Sigmoid colon (tissue), 6 donors: ENCODE measurements at regions not wholly inside any gene's neighbourhood (a gene's known extent, or its start where the extent isn't known, plus 50 kb on each side); places are given as distances from the start of the nearest gene placed in this dataset.

Experiments used
- DNase-seq: peaks from one replicate; pipeline ENCODE4 v3.0.0-alpha.2; 2019
- H3K27ac ChIP-seq, 4 donors: fragments of 200-600 bp; sonication (generic); one replicate each; pipeline ENCODE4 v1.5.1; 2016 to 2019; ENCODE audit warnings: mild to moderate bottlenecking in 1 of 4
- H3K27me3 ChIP-seq, 3 donors: fragments of 200-600 bp; sonication (generic); one replicate each; pipeline ENCODE4 v1.5.1; 2019; ENCODE audit warnings: mild to moderate bottlenecking in 1 of 3
- H3K36me3 ChIP-seq, 4 donors: fragments of 200-600 bp; sonication (generic); one replicate each; pipeline ENCODE4 v1.5.1; 2016 to 2019
- H3K4me1 ChIP-seq, 4 donors: fragments of 200-600 bp; sonication (generic); one replicate each; pipeline ENCODE4 v1.5.1; 2017 to 2019
- H3K4me3 ChIP-seq, 4 donors: fragments of 200-600 bp; sonication (generic); one replicate each; pipeline ENCODE4 v1.5.1; 2017 to 2019; ENCODE audit warnings: mild to moderate bottlenecking in 2 of 4, moderate library complexity in 1 of 4
- H3K9me3 ChIP-seq, 4 donors: fragments of 200-600 bp in 3 of 4; sonication (generic) in 3 of 4; one replicate each; pipeline versions ENCODE4 v1.5.1 to v1.6.1; 2013 to 2019
- CTCF ChIP-seq, 4 experiments: fragments of 450-650 bp in 3 of 4; fragments of 200-600 bp in 1 of 4; IDR thresholded peaks; one replicate each; pipeline ENCODE4 v1.5.1; 2016 to 2019; ENCODE audit warnings: antibody characterized with exemption in 4 of 4, mild to moderate bottlenecking in 3 of 4, moderate library complexity in 2 of 4
- EP300 ChIP-seq, 4 donors: sonication (generic); formaldehyde crosslinking; IDR thresholded peaks; one replicate each; pipeline ENCODE4 v1.6.1; 2017; ENCODE audit warnings: antibody characterized with exemption in 4 of 4
- POLR2A ChIP-seq, 2 donors: fragments of 450-650 bp; IDR thresholded peaks; one replicate each; pipeline ENCODE4 v1.6.1; 2016; ENCODE audit warnings: antibody characterized with exemption in 2 of 2, mild to moderate bottlenecking in 2 of 2, moderate library complexity in 2 of 2
- POLR2AphosphoS5 ChIP-seq, 4 donors: sonication (generic); formaldehyde crosslinking; IDR thresholded peaks; one replicate each; pipeline ENCODE4 v1.6.1; 2017; ENCODE audit warnings: antibody characterized with exemption in 4 of 4
- WGBS, 2 donors: extraction: QIAGEN DNeasy Blood & Tissue Kit; methylation state at CpG; one replicate each; pipeline ENCODE4 v1.1.7; 2013; 5-methylcytosine and 5-hydroxymethylcytosine counted together
- intact Hi-C: fragments of 100-400 bp; cut with DNase I; formaldehyde crosslinking; loops from one replicate; pipeline ENCODE4 v1.15.1; 2023
- donor health status: healthy with polysubstance abuse.
- donor health status: healthy.

GRCh38 chr2:126748188-126748760, 92.3 kb downstream of the GYPC start:
- intact Hi-C loops, result no loop called here
- Histone ChIP-seq H3K27ac (no peak overlapping the region), H3K4me3 (no peak overlapping the region), H3K36me3 (no peaks in the 10 kb centered on the region), H3K4me1 (no peaks in the 10 kb centered on the region), H3K9me3 (no peaks in the 10 kb centered on the region), H3K27me3 (no peaks in the 10 kb centered on the region)
- no peak for DNase-seq
- 77 to 78% methylated on average over 4 of the region's 4 CpGs for WGBS, 2 donors
- TF ChIP-seq POLR2A (IDR thresholded peaks at IDR 0.05), result no peak
- TF ChIP-seq CTCF (IDR thresholded peaks at IDR 0.05), result no peak
- no peak for TF ChIP-seq EP300 (IDR thresholded peaks at IDR 0.05)
- TF ChIP-seq POLR2AphosphoS5 (IDR thresholded peaks at IDR 0.05), result no peak

GRCh38 chr2:126748929-126749518, 93.1 kb downstream of the GYPC start:
- no peak overlapping the region for H3K4me3 ChIP-seq
- 84 to 86% methylated on average over 9 of the region's 9 CpGs for WGBS, 2 donors
- intact Hi-C loops, result no loop called here
- H3K27me3 ChIP-seq, result no peaks in the 10 kb centered on the region
- no peaks in the 10 kb centered on the region for H3K4me1 ChIP-seq
- H3K36me3 ChIP-seq, result no peaks in the 10 kb centered on the region
- H3K27ac ChIP-seq, result no peak overlapping the region
- no peaks in the 10 kb centered on the region for H3K9me3 ChIP-seq
- no peak for DNase-seq
- TF ChIP-seq EP300 (IDR thresholded peaks at IDR 0.05) (no peak), POLR2AphosphoS5 (IDR thresholded peaks at IDR 0.05) (no peak), POLR2A (IDR thresholded peaks at IDR 0.05) (no peak), CTCF (IDR thresholded peaks at IDR 0.05) (no peak)

- TF ChIP-seq POLR2AphosphoS5 (IDR thresholded peaks at IDR 0.05) (no peak), CTCF (IDR thresholded peaks at IDR 0.05) (no peak), EP300 (IDR thresholded peaks at IDR 0.05) (no peak), POLR2A (IDR thresholded peaks at IDR 0.05) (no peak)
These were observed 93.6 kb downstream of the GYPC start for GRCh38 chr2:126749537-126749936.

DNA sequence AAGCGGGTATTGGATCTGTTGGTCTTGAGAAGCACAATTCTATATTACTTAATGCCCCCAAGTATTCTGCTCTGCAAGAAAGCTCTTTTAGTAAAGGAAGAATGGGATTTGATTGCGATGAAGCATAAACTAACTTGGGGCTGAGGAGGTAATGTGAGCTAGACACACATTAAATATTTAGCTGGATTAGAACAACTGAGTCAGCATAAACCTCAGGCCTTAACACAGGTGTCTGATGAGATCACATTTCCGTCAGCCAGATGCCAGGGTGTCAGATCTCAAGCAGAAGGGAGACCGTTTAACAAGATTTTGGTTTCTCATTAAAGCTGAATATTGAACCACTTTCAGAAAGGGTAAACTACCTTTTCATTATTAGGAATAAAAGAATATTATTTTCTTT, 94.5 kb downstream of the GYPC start:
- intact Hi-C loops, result no loop called here
- no peak overlapping the region for H3K27ac ChIP-seq
- 92% methylated on average over 4 of the region's 4 CpGs for WGBS, 2 donors
- no peaks in the 10 kb centered on the region for H3K27me3 ChIP-seq
- no peaks in the 10 kb centered on the region for H3K4me1 ChIP-seq
- no peaks in the 10 kb centered on the region for H3K36me3 ChIP-seq
- H3K9me3 ChIP-seq, result no peaks in the 10 kb centered on the region
- TF ChIP-seq POLR2AphosphoS5 (IDR thresholded peaks at IDR 0.05), result no peak
- H3K4me3 ChIP-seq, result no peak overlapping the region
- no peak for DNase-seq

More at GRCh38 chr2:126749537-126749936, 93.6 kb downstream of the GYPC start:
- no peak overlapping the region for H3K27ac ChIP-seq
- intact Hi-C loops, result no loop called here
- H3K36me3 ChIP-seq, result no peaks in the 10 kb centered on the region
- H3K4me3 ChIP-seq, result no peak overlapping the region
- no peaks in the 10 kb centered on the region for H3K4me1 ChIP-seq
- H3K27me3 ChIP-seq, result no peaks in the 10 kb centered on the region
- no peaks in the 10 kb centered on the region for H3K9me3 ChIP-seq
- DNase-seq, result no peak
- WGBS, 2 donors, result 61 to 84% methylated on average over 1 of the region's 1 CpG

- Histone ChIP-seq H3K4me3 (no peak overlapping the region), H3K36me3 (no peaks in the 10 kb centered on the region), H3K27ac (no peak overlapping the region), H3K27me3 (no peaks in the 10 kb centered on the region), H3K9me3 (peaks cover 0 to 5% (median 0%) of the 10 kb centered on the region in 4 donors), H3K4me1 (no peaks in the 10 kb centered on the region)
- DNase-seq, result no peak
- TF ChIP-seq EP300 (IDR thresholded peaks at IDR 0.05) (no peak), CTCF (IDR thresholded peaks at IDR 0.05) (no peak), POLR2A (IDR thresholded peaks at IDR 0.05) (no peak), POLR2AphosphoS5 (IDR thresholded peaks at IDR 0.05) (no peak)
- 90 to 92% methylated on average over 4 of the region's 4 CpGs for WGBS, 2 donors
- intact Hi-C loops, result no loop called here
These were observed 95.5 kb downstream of the GYPC start for GRCh38 chr2:126751477-126751876.
